GM21447 (cell line): ENCODE measurements at regions not wholly inside any gene's neighbourhood (a gene's known extent, or its start where the extent isn't known, plus 50 kb on each side); places are given as distances from the start of the nearest gene placed in this dataset.
"Not testable (repeated sequence)": the region's sequence is repeated elsewhere in the genome, so short reads cannot be mapped to it uniquely, and the experiment has no call there.

ENCODE experiments used
- ATAC-seq: cut with Tn5 transposase; IDR thresholded peaks from one replicate; pipeline ENCODE4 v1.9.1; 2021; ENCODE audit not compliant: unreplicated experiment

DNA sequence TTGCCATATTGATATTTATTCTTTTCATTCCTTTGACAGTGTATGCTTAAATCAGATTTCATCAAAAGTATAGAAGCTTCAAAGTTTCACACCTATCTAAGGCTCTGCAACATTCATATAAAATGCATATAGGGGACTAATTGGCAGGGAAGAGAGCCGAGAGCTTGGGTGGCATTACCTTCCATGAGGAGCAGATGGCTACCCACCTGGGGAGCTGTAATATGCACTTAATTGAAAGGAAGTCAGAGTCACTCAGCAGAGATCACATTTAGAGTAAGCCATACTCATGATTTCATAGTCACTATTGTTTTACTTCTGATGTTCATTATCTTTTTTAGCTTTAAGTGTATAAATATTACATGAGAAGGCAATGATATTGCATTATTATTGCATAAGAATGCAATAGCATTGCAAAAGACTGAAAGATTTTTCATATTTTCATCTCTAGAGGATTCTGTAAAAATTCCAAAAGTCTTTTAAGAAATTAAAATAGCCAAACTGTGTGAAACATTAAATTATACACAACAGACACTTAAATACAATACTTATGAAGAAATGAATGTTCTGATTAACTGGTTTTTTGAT is 1305.2 kb downstream of the EPHA7 start:
- ATAC-seq: no peak

DNA sequence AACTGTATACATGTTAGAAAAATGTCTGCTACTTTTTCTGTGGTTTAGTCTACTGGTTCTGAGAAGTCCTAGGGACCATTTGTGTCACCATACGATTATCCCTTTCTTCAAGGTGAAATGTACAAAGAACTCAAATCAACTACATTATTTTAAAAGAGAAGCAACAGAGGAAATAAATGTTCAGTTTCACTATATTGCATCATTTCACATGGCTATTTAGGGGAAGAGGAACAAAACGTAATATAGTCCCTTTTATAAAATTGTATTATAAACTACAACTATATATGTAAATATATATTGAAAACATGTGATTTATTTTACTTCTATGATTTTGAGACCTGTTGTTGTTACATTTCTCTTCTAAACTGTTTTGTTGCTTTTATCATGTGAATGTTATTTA is 1308.0 kb downstream of the EPHA7 start:
- no peak for ATAC-seq

DNA sequence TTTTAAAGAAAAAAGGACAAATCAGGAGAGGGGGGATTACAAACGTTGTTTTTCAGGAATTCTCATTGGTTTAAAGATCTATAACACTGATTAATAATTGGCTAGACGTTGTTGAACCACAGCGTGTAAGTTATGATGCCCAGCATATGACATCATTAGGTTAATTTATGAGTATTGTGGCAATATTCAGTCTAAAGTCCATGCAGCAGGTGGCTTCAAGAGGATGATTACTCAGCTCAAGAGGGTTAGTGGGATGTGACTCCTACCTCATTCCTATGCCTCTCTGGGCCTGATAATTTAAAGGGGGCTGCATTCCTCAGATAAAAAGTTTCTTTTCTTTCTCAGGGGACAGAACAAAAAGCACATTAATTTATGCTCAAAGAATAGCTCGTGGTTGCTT is 1309.0 kb downstream of the EPHA7 start:
- ATAC-seq: no peak

DNA sequence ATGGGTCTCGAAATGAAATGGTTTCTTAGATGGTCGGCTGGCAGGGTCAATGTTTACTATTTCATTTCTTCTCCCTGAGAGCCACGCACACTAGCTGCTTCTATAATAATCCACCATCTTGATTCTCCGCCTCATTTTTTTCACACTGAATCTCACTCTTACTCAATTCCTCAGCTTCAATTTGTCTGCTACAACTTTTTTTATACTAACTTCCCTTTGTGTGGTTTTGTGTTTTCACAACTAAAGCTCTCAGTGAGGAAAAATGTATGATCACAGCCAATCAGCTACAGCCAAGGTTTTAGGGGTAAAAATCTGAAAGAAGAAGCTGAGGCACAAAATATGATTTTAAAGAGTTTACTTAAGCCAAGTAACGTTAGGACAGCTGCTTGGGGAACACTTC is 1309.4 kb downstream of the EPHA7 start:
- no peak for ATAC-seq

DNA sequence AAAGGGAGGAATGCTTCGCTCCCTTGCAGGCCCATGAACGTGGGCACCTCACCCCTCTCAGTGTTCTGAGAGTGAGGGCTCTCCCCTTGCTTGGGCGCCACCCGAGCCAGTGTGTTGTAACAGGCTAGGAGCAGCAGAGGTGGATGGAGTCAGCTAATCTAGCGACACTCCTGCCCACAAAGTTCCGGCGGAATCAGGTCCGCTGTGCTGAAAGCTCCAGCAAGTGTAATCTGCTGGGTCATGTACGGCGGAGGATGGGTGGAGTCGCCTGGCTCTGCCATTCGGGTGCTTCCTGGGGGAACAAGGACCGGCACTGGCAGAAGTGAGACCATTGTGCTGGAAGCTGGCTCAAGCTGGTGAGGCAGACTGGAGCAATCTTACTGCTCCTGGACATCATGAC is 1310.1 kb downstream of the EPHA7 start:
- ATAC-seq: no peak

DNA sequence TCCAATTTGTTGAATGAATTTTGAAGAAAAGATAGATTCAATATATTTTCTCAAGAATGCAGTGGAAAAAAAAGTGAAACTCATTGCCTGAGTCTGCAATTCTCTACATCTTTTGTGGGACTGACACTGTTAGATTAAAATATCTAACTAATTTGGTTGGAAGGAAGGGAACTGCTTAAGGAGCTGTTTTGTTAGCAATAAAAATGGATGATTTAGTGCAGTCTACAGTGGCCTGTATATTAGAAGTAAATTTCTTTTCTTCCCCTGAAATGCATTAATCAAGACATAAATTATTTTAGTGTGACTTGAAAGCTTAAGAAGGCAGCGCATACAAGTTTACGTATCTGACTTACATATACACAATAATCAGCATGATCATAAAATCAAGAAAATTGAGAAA is 1332.6 kb downstream of the EPHA7 start:
- no peak for ATAC-seq

DNA sequence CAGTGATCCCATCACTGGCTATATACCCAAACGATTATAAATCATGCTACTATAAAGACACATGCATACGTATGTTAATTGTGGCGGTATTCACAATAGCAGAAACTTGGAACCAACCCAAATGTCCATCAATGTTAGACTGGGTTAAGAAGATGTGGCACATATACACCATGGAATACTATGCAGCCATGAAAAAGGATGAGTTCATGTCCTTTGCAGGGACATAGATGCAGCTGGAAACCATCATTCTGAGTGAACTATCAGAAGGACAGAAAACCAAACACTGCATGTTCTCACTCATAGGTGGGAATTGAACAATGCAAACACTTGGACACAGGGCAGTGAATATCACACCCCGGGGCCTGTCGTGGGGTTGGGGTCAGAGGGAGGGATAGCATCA is 1335.4 kb downstream of the EPHA7 start:
- ATAC-seq: not testable (repeated sequence)

DNA sequence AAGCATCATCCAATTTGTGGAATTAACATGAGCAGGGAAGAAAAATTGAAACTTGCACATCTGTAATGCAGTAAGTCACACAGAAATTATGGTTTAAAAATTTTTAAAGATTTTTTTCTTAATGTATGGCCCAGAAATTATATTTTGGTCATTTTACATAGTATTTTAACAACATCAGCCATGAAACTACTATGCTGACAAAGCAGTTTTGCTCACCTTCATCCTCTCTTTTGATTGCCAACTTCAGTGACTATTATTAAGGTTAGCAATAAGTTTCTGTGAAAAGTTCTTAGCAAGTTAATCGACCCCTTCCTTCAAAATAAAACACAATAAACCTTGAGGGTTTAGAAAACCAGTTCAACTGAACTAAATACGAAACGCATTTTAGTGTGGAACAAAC is 1347.0 kb downstream of the EPHA7 start:
- ATAC-seq: no peak

DNA sequence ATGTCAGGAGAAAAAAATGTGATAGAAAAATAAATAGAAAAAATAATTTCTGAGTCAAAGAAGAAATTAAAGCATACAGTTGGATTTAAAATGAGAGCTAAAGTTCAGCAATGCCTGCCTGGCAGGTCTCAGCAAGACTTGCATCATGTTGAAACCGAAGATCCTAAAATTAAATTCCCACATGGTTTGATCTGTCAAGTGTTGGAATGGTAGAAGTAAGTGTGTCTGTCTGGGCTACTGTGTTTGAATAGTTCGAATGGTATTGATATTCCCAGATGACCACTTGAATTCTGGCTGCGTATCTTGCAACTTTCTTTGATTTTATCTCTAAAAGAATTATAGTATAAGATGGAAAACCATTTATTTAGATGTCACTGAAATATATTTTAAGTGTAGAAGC is 1349.6 kb downstream of the EPHA7 start:
- ATAC-seq: no peak

DNA sequence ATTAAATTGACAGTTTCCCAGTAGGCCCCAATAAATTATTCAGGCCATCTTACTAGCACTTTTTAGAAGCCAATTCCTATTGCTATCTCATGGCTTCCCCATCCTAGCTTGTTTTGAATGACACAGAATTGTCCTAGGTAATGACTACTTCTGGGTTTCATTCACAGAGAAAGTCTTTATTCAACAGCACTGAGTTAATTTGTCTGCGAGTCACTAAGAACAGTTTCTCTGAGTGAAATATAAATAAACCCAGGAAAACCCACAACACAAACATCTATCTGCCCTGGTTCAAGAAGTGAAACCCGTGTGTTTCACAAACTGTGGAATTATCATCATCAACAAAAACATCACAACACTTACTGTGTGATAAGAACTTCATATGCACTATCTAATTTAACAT is 1366.8 kb downstream of the EPHA7 start:
- ATAC-seq: no peak

DNA sequence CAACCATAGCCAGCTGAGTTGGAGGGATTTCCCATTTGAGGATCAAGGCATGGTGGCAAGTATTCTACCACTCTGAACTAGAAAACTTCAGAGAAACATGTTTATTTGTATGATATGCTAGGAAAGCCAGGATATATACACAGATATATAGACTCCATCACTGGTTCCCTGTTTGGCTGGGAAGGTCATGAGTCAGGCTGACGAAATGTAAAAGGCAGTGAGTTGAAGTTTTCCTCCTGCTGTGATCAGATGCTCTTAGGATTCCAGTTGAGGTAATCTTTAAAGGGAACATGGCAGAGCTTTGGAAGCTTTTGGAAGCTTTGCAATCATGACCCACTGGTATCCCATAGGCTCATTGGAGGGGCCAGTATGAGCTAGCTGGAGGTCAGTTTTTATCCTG is 1369.1 kb downstream of the EPHA7 start:
- ATAC-seq: no peak

DNA sequence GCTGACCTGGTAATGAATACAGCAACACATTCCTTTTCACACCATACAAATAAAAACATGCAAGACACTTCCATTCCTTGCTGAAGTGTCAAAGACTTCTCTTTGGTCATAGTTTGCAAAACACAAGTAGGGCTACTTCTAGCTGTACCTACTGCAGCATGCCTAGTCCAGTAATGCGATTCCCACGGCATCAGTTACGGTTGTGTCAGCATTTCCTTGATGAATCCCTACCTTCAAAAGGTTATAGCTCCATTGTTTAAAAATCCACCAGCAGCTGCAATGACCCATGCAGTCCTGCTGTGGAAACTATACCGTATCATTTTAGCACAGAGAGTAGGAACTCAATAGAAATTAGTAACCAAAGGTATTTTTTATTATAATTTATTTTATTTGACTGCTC is 1371.5 kb downstream of the EPHA7 start:
- ATAC-seq: no peak

DNA sequence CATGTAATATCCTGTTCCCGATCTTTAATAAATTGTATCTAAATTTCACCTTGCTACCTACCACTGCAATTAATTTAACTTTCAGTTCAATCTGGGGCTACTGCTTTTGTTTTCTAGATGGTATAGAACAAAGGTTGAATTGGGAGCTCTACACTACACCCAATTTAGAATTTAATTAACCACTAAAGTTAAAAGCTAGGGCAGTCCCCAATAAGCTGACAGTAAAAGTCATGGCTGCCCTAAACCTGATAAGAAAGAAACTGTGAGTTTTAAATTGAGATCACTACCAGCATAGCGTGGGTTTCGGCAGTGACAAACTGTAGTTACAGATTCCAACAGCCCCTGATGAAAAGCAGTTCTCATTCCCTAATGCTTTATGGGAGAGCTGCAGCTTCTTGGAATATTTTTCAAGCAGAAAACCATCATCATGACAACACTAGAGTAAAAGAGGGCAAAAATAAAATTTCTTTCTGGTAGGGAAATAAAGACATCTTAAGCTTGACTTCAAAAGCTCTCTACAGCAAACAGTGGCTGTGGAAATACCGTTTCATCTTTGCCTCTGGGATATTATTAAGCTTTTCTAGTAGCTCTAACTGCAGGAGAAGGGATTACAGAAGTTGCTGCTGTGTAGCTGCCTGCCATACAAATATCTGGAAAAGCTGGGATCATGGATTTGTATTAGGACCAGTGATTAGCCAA is 1372.1 kb downstream of the EPHA7 start:
- ATAC-seq: no peak

DNA sequence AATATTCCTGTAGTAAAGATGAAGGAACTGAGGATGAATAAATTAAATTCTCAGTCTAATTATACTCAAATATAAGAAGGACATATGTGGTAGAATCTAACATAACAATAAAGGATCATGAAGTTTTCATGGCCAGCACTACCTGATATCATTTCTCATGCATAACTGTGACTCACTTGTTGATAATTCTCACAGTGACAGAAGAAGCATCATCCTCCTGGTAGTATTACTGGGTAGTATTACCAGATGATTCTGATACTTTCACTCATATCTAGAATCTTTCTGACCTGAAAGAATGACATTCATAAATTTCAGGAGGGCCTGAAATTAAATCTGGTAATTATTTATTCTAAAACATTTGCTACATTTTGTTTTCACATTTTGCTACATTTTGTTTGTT is 1375.0 kb downstream of the EPHA7 start:
- no peak for ATAC-seq

DNA sequence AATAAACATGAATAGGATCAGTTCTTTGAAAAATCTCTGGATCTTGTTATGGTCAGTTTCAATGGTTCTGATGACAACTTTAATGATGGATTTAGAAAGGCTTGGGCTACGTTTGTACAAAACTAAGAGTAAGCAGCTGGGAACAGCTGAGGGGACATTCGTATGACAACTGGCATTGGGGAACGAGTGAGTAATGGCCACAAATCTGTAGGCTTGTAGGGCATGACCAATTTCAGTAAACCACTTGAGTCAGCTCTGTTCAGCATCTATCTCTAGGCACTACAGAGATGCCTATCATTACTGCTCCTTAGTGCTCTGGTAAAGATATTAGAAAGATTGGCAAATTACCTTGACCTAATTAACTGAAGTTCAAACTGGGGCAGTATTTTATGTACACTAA is 1375.6 kb downstream of the EPHA7 start:
- ATAC-seq: no peak

DNA sequence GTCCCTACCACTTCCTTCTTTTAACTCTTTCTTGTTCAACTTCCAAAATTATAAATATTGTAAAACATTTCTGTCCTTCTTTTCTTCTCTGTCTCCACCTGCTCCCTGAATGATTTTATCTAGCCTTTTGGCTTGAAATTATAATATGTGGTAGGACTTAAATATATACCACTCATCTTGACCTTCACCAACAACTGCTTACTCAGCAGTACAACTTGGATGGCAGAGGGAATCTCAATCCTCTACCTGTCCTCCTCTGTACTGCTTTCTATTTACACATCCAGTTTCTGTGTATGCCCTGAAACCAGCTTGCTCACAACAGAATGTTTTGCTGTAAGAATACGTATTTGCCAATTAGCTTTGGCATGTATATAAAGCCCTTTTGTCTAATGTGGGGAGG is 1392.5 kb downstream of the EPHA7 start:
- ATAC-seq: no peak

DNA sequence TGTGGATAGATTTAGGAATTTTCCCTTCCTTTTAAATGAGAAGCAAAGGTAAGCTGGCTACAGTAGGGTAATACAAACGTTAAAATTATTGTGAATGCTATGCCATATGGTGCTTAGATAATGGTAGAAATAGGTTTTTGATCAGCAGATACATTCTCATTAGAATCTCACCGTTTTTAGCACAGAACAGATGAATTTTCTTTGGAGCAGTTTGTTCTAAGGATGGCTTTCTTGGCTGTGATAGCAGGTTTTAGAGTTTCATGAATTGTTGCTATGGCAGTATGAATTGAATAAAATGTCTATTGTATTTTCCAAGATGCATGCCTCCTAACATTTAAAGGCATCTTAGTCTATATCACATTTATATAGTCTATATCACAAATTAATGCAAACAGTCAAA is 1394.5 kb downstream of the EPHA7 start:
- no peak for ATAC-seq

DNA sequence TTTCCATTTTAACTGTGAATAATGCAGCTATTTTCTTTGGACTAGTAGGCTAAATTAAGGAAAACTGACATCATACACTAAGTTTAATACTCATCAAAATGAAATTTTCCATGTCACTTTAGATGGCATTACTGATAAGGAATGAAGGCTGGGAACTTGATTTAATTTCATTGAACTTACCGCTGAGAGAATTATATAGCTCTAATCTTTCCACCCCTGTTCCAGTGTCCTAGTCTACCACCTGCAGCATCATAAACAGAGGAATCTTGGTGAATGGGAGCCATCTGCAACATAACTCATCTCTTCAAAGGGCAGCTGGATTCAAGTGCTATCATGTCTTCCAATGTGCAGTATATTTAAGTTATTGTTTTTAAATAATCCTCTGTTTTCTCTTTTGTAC is 1395.2 kb downstream of the EPHA7 start:
- no peak for ATAC-seq

DNA sequence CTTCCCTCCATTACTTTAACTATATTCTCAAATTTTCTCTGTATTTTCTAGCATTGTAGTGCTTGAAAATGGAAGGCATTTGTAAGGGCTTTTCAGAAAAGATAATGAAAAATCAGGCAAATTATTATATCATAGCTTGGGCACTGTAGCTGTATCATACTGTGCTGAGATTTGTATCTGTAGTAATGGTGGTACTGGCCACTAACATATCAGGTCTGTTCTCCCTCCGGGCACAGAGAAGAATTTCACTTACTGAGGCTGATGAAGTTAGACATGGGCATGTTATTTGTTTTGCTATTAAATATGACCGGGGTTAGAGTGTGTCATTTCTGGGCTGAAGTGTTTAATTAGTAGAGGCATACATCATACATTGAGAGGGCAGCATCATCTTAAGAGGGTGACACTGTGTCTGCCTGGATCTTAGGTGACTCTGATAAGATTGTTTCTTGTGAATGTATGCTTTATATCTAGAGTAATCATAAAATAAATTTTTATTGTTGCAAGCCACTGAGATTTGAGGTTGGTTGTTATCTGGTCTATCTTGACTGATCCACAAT is 1395.9 kb downstream of the EPHA7 start:
- no peak for ATAC-seq

DNA sequence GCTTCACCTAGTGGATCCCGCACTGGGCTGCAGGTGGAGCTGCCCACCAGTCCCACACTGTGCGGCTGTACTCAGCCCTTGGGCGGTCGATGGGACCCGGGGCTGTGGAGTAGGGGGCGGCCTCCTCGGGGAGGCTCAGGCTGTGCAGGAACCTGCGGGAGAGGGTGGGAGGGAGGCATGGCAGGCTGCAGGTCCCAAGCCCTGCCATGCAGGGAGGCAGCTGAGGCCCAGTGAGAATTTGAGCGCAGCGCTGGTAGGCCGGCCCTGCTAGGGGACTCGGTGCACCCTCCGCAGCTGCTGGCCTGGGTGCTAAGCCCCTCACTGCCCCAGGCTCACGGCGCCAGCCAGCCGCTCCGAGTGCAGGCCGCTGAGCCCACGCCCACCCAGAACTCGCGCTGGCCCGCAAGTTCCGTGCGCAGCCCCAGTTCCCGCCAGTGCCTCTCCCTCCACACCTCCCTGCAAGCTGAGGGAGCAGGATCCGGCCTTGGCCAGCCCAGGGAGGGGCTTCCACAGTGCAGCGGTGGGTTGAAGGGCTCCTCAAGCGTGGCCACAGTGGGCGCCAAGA is 1407.6 kb downstream of the EPHA7 start:
- no peak for ATAC-seq

DNA sequence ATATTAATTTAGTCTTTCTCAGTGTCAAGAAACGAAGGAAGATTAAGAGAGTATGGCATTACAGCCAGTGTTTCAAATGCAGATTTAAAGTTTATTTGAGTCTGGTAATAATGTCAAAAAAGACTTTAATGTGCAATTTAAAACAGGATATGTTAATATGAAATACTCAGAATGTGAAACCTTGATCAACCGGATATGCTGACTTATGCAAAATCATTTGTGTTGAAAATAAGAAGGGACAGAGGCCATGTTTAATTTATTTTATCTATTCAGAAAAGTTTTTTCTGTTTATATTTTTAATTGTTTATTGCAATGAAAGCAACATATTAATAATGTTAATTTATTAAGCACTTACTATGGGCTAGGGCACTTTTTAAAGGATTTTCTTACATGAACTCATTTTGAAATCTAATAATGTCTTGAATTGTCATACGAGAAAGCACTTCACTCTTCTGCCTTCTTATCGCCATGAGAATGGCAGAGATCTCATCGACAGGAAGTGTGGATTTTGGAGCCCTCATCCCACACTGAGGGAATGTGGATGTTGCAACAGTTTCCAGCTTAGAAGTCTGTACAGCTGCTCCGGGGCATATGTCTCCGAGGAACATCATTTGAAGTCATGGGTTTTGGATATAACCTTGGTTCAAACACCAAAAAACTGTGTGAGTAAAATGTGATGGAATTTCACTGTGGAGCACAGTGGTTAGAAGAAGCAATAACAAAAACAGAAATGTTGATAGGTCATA is 1410.4 kb downstream of the EPHA7 start:
- ATAC-seq: no peak

DNA sequence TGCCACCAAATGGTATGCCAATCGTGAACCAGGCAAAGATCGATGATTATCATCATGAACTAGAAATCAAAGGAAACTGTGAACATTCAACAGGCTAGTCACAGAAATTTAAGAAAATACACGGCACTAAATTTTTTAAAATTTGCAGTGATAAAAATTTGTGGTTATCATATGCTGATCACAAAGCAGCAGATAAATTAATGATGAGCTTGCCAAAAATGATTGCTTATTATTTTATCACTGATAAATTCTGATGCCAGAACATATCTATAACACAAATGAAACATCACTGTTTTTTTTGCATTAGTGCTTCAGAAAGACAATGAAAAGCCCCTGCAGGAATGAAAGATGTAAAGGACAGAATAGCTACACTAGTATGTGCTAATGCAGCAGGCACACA is 1413.2 kb upstream of the MAP3K7 start:
- ATAC-seq: no peak
